GM12878 (cell line): ENCODE measurements at regions not wholly inside any gene's neighbourhood (a gene's known extent, or its start where the extent isn't known, plus 50 kb on each side); places are given as distances from the start of the nearest gene placed in this dataset.

Source experiments
- ATAC-seq: fragments of 200-7000 bp; cut with Tn5 transposase; 3 replicates; pipeline ENCODE4 v1.9.1; 2020; ENCODE audit warnings: mild to moderate bottlenecking, moderate library complexity
- BruUV-seq: library from RNA; stranded (reverse); fragments of 400-500 nt; replicated peaks from 2 replicates; lab custom pipeline; 2021; lab: Mats Ljungman, UMichigan
- CTCF ChIA-PET: fragments of 300-600 bp; sonication (Branson Sonifier 250); formaldehyde crosslinking; extraction: SDS; loops from one replicate; lab custom pipeline; 2021; ENCODE audit warnings: inconsistent platforms; lab: Yijun Ruan, JAX
- POLR2A ChIA-PET: fragments of 350-600 bp; formaldehyde crosslinking; extraction: SDS; loops from one replicate; lab custom pipeline; 2021; ENCODE audit warnings: inconsistent platforms; lab: Charles Lee
- RAD21 ChIA-PET: fragments of 300-600 bp; sonication (Branson Sonifier 250); formaldehyde crosslinking; loops from one replicate; lab custom pipeline; 2023; ENCODE audit warnings: antibody characterized with exemption; ENCODE audit not compliant: unreplicated experiment; lab: Charles Lee
- SMC1A ChIA-PET: fragments of 300-600 bp; sonication (Branson Sonifier 250); formaldehyde crosslinking; loops from one replicate; lab custom pipeline; 2023; ENCODE audit not compliant: unreplicated experiment, uncharacterized antibody; lab: Charles Lee
- DNase-seq: peaks from one replicate; pipeline ENCODE4 v3.0.0-alpha.2; 2011; ENCODE audit warnings: low read depth, low spot score
- FAIRE-seq: peaks from 3 replicates; lab custom pipeline; 2011; peaks lifted over from hg19 to GRCh38; lab: Jason Lieb, UNC
- H2AFZ ChIP-seq: 2 replicates; pipeline ENCODE4 v1.6.0; 2011; ENCODE audit warnings: low read depth, low read length, control low read depth; ENCODE audit not compliant: control insufficient read depth
- H3K27ac ChIP-seq: 2 replicates; pipeline ENCODE4 v1.5.1; 2011; ENCODE audit warnings: control low read depth; ENCODE audit not compliant: control insufficient read depth, insufficient read depth
- H3K27me3 ChIP-seq, 2 experiments: replicated peaks in 1 of 2; 2 replicates each; pipeline versions ENCODE4 v1.6.0 to v1.6.1; 2011; ENCODE audit warnings: low read length in 1 of 2; ENCODE audit not compliant: control insufficient read depth in 2 of 2, insufficient read depth in 2 of 2
- H3K36me3 ChIP-seq, 2 experiments: 2 replicates each; pipeline ENCODE4 v1.5.1; 2011; ENCODE audit warnings: low read length in 1 of 2; ENCODE audit not compliant: control insufficient read depth in 2 of 2, insufficient read depth in 2 of 2
- H3K4me1 ChIP-seq: 2 replicates; pipeline ENCODE4 v1.6.1; 2011; ENCODE audit warnings: mild to moderate bottlenecking, low read length, moderate library complexity, mixed read lengths; ENCODE audit not compliant: control insufficient read depth, insufficient read depth
- H3K4me2 ChIP-seq: 2 replicates; pipeline ENCODE4 v1.6.0; 2011; ENCODE audit warnings: control low read depth; ENCODE audit not compliant: control insufficient read depth, insufficient read depth
- H3K4me3 ChIP-seq: fragments of 200-600 bp; sonication (generic); 2 replicates; pipeline ENCODE4 v1.5.1; 2016
- H3K79me2 ChIP-seq: 2 replicates; pipeline ENCODE4 v1.6.0; 2011; ENCODE audit warnings: low read length; ENCODE audit not compliant: control insufficient read depth, insufficient read depth
- H3K9ac ChIP-seq: 2 replicates; pipeline ENCODE4 v1.8.0; 2011; ENCODE audit warnings: low read length, control low read depth, mixed read lengths; ENCODE audit not compliant: control insufficient read depth, insufficient read depth
- H3K9me3 ChIP-seq: replicated peaks from 3 replicates; pipeline ENCODE4 v1.5.1; 2011; ENCODE audit warnings: mild to moderate bottlenecking, low read length; ENCODE audit not compliant: control insufficient read depth, insufficient read depth
- H4K20me1 ChIP-seq: 2 replicates; pipeline ENCODE4 v1.6.0; 2011; ENCODE audit not compliant: control insufficient read depth, insufficient read depth
- ASH2L ChIP-seq: fragments of 300-600, 200-600 bp; sonication (generic); IDR thresholded peaks from 2 replicates; pipeline ENCODE4 v1.6.1; 2017; ENCODE audit warnings: low read depth, mild to moderate bottlenecking, borderline replicate concordance
- BCL3 ChIP-seq: IDR thresholded peaks from 2 replicates; pipeline ENCODE4 v1.6.1; 2011; ENCODE audit warnings: borderline replicate concordance, low read depth, mild to moderate bottlenecking, moderate library complexity, low read length; ENCODE audit not compliant: insufficient read depth, poor library complexity, severe bottlenecking
- CREM ChIP-seq: IDR thresholded peaks from 2 replicates; pipeline ENCODE4 v1.6.1; 2014; ENCODE audit warnings: antibody characterized with exemption, low read depth
- NFYA ChIP-seq: IDR thresholded peaks from 2 replicates; pipeline ENCODE4 v1.6.1; 2011; ENCODE audit warnings: low read depth, mild to moderate bottlenecking, low read length, improper control_type of control experiment, borderline replicate concordance
- RBBP5 ChIP-seq: fragments of 200-600 bp; sonication (generic); conservative IDR thresholded peaks from 2 replicates; pipeline ENCODE4 v1.6.1; 2016
- WGBS: methylation state at CpG from one replicate; pipeline ENCODE4 v1.1.6; 2016; ENCODE audit warnings: low lambda C conversion rate; ENCODE audit not compliant: insufficient replicate concordance, insufficient coverage; ENCODE audit errors: missing lambda C conversion rate; 5-methylcytosine and 5-hydroxymethylcytosine counted together
- in situ Hi-C: fragments of 300-500 bp; cut with MboI; formaldehyde crosslinking; loops from 9 replicates; pipeline ENCODE4 v1.14.3; 2018; ENCODE audit warnings: mixed read lengths
- intact Hi-C: fragments of 100-400 bp; cut with micrococcal nuclease; formaldehyde crosslinking; loops from one replicate; pipeline ENCODE4 v1.14.2; 2022; ENCODE audit not compliant: unreplicated experiment
- TF ChIP-seq, protein P1 (sequence below): fragments of 450-650 bp; IDR thresholded peaks from 2 replicates; pipeline ENCODE4 v1.6.1; 2017; ENCODE audit warnings: borderline replicate concordance

DNA sequence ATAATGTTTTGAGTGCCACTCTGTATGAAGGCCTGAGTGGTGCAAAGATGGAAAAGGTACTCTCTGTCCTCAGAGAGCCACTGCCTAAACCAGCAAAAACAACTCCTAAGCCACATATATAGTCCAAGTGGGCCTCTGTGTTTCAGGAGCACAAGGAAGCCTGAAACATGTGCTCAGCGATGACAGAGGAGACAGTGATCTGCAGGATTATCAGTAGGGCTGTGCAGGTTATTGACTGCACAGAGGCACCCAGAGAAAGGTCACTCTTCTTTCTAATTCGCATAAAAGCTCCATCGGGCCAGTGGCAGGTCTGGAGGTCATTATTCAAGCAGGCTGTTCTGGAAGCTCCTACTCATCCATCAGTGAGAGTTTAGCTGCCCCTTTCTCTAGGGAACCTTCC lies 361.9 kb downstream of the BCL11B start (continued):
- no peak for TF ChIP-seq NFYA

GRCh38 chr14:98912655-98913054 lies 359.3 kb downstream of the BCL11B start:
- Histone ChIP-seq H3K4me2 (no peak overlapping the region), H3K79me2 (no peaks in the 10 kb centered on the region), H3K36me3 (no peaks in the 10 kb centered on the region), H3K4me1 (no peaks in the 10 kb centered on the region), H3K27ac (no peak overlapping the region), H3K4me3 (no peak overlapping the region), H3K9me3 (no peaks in the 10 kb centered on the region; the same call in 2 of the 3 replicates), H2AFZ (no peak overlapping the region), H4K20me1 (no peaks in the 10 kb centered on the region), H3K9ac (no peak overlapping the region), H3K27me3 (no peaks in the 10 kb centered on the region)
- in situ Hi-C loops = no loop called here
- ChIA-PET RAD21 (no interaction called here), CTCF (no interaction called here), SMC1A (interaction anchor here (0.6 to 1.2 kb wide), 3 partner anchors 8 to 1028 kb away, joined by 3 read pairs; no protein-coding TSS in a partner anchor), POLR2A (no interaction called here)
- 0% methylated on average over 2 of the region's 2 CpGs for WGBS
- FAIRE-seq (no peak), DNase-seq (no peak), ATAC-seq (no peak)
- TF ChIP-seq CREM (no peak), RBBP5 (no peak), BCL3 (no peak), ASH2L (no peak)
- TF ChIP-seq, protein P1, sequence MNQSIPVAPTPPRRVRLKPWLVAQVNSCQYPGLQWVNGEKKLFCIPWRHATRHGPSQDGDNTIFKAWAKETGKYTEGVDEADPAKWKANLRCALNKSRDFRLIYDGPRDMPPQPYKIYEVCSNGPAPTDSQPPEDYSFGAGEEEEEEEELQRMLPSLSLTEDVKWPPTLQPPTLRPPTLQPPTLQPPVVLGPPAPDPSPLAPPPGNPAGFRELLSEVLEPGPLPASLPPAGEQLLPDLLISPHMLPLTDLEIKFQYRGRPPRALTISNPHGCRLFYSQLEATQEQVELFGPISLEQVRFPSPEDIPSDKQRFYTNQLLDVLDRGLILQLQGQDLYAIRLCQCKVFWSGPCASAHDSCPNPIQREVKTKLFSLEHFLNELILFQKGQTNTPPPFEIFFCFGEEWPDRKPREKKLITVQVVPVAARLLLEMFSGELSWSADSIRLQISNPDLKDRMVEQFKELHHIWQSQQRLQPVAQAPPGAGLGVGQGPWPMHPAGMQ = no peak
- intact Hi-C loops = no loop called here
- no TSS peak for BruUV-seq
